Loucy (cell line): ENCODE measurements at regions not wholly inside any gene's neighbourhood (a gene's known extent, or its start where the extent isn't known, plus 50 kb on each side); places are given as distances from the start of the nearest gene placed in this dataset.

Experiments
- EZH2phosphoT487 ChIP-seq: fragments of 200-600 bp; IDR thresholded peaks from 2 replicates; pipeline ENCODE4 v1.6.1; 2018; ENCODE audit warnings: antibody characterized with exemption, mild to moderate bottlenecking, moderate library complexity, borderline replicate concordance
- TF ChIP-seq, protein P1 (sequence below): fragments of 200-600 bp; sonication (generic); conservative IDR thresholded peaks from 2 replicates; pipeline ENCODE4 v1.5.1; 2014; ENCODE audit warnings: mild to moderate bottlenecking, antibody characterized with exemption, low read length

DNA sequence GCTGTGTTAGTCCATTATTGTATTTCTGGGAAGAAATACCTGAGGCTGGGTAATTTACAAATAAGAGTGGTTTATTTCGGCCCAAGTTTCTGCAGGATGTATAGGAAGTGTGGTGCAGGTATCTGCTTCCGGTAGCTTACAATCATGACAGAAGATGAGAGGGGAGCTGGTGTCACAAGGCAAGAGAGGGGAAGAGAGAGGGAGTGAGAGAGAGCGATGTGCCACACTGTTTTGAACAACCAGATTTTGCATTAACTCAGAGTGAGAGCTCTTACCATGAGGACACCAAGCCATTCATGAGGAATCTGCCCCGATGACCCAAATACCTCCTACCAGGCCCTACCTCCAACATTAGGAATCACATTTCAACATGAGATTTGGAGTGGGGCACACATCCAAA, 627.6 kb upstream of the FRG1 start:
- TF ChIP-seq, protein P1, sequence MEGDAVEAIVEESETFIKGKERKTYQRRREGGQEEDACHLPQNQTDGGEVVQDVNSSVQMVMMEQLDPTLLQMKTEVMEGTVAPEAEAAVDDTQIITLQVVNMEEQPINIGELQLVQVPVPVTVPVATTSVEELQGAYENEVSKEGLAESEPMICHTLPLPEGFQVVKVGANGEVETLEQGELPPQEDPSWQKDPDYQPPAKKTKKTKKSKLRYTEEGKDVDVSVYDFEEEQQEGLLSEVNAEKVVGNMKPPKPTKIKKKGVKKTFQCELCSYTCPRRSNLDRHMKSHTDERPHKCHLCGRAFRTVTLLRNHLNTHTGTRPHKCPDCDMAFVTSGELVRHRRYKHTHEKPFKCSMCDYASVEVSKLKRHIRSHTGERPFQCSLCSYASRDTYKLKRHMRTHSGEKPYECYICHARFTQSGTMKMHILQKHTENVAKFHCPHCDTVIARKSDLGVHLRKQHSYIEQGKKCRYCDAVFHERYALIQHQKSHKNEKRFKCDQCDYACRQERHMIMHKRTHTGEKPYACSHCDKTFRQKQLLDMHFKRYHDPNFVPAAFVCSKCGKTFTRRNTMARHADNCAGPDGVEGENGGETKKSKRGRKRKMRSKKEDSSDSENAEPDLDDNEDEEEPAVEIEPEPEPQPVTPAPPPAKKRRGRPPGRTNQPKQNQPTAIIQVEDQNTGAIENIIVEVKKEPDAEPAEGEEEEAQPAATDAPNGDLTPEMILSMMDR = no peak
- TF ChIP-seq EZH2phosphoT487 = no peak
